Duodenal mucosa (tissue), 2 donors: ENCODE measurements at regions not wholly inside any gene's neighbourhood (a gene's known extent, or its start where the extent isn't known, plus 50 kb on each side); places are given as distances from the start of the nearest gene placed in this dataset.

ENCODE experiments used
- H3K27ac ChIP-seq: one replicate; pipeline ENCODE4 v1.7.0; 2013; ENCODE audit warnings: low read depth, low read length
- H3K27me3 ChIP-seq, 2 donors: one replicate each; pipeline ENCODE4 v1.7.0; 2013; ENCODE audit warnings: low read length in 2 of 2, control low read depth in 1 of 2; ENCODE audit not compliant: insufficient read depth in 2 of 2, control insufficient read depth in 1 of 2
- H3K36me3 ChIP-seq, 2 donors: one replicate each; pipeline ENCODE4 v1.7.0; 2013; ENCODE audit warnings: low read length in 2 of 2, control low read depth in 1 of 2; ENCODE audit not compliant: insufficient read depth in 2 of 2, control insufficient read depth in 1 of 2
- H3K4me1 ChIP-seq, 2 donors: one replicate each; pipeline ENCODE4 v1.7.0; 2013; ENCODE audit warnings: low read length in 2 of 2, control low read depth in 1 of 2; ENCODE audit not compliant: insufficient read depth in 2 of 2, control insufficient read depth in 1 of 2
- H3K4me3 ChIP-seq, 2 donors: one replicate each; pipeline ENCODE4 v1.7.0; 2013; ENCODE audit warnings: low read length in 2 of 2, low read depth in 1 of 2
- H3K9ac ChIP-seq, 2 donors: one replicate each; pipeline ENCODE4 v1.7.0; 2013; ENCODE audit warnings: low read length in 2 of 2, low read depth in 1 of 2
- H3K9me3 ChIP-seq, 2 donors: one replicate each; pipeline ENCODE4 v1.7.0; 2013; ENCODE audit warnings: low read length in 2 of 2, control low read depth in 1 of 2; ENCODE audit not compliant: control insufficient read depth in 1 of 2

- no peak overlapping the region for H3K9ac ChIP-seq
- H3K4me1 ChIP-seq, result peaks cover 0 to 4% of the 10 kb centered on the region in 2 donors
- no peak overlapping the region for H3K27ac ChIP-seq
- no peaks in the 10 kb centered on the region for H3K36me3 ChIP-seq
- no peak overlapping the region for H3K4me3 ChIP-seq
- no peaks in the 10 kb centered on the region for H3K27me3 ChIP-seq
- H3K9me3 ChIP-seq, result no peaks in the 10 kb centered on the region
These were observed 1370.1 kb upstream of the RAG2 start for GRCh38 chr11:37968148-37968547.

GRCh38 chr11:37967635-37968034, 1369.6 kb upstream of the RAG2 start:
- no peak overlapping the region for H3K9ac ChIP-seq
- H3K9me3 ChIP-seq, result no peaks in the 10 kb centered on the region
- no peaks in the 10 kb centered on the region for H3K4me1 ChIP-seq
- no peaks in the 10 kb centered on the region for H3K36me3 ChIP-seq
- no peak overlapping the region for H3K4me3 ChIP-seq
- no peak overlapping the region for H3K27ac ChIP-seq
- H3K27me3 ChIP-seq, result no peaks in the 10 kb centered on the region

- H3K9ac ChIP-seq, result no peak overlapping the region
- H3K9me3 ChIP-seq, result no peaks in the 10 kb centered on the region
- no peaks in the 10 kb centered on the region for H3K27me3 ChIP-seq
- H3K36me3 ChIP-seq, result no peaks in the 10 kb centered on the region
- no peak overlapping the region for H3K4me3 ChIP-seq
- no peaks in the 10 kb centered on the region for H3K4me1 ChIP-seq
- H3K27ac ChIP-seq, result no peak overlapping the region
These were observed 1365.4 kb upstream of the RAG2 start for GRCh38 chr11:37963440-37963839.

GRCh38 chr11:37957717-37958116, 1359.7 kb upstream of the RAG2 start:
- Histone ChIP-seq H3K27me3 (no peaks in the 10 kb centered on the region), H3K4me3 (no peak overlapping the region), H3K27ac (no peak overlapping the region), H3K9me3 (no peaks in the 10 kb centered on the region), H3K4me1 (no peaks in the 10 kb centered on the region), H3K36me3 (no peaks in the 10 kb centered on the region), H3K9ac (no peak overlapping the region)

GRCh38 chr11:37951996-37952395, 1354.0 kb upstream of the RAG2 start:
- Histone ChIP-seq H3K36me3 (no peaks in the 10 kb centered on the region), H3K9ac (no peak overlapping the region), H3K27me3 (no peaks in the 10 kb centered on the region), H3K4me1 (no peaks in the 10 kb centered on the region), H3K27ac (no peak overlapping the region), H3K9me3 (no peaks in the 10 kb centered on the region), H3K4me3 (no peak overlapping the region)

GRCh38 chr11:37948258-37948657, 1350.2 kb upstream of the RAG2 start:
- Histone ChIP-seq H3K4me1 (no peaks in the 10 kb centered on the region), H3K4me3 (no peak overlapping the region)

GRCh38 chr11:37947821-37948220, 1349.8 kb upstream of the RAG2 start:
- Histone ChIP-seq H3K9me3 (no peaks in the 10 kb centered on the region), H3K4me1 (no peaks in the 10 kb centered on the region), H3K27me3 (no peaks in the 10 kb centered on the region), H3K27ac (no peak overlapping the region), H3K36me3 (no peaks in the 10 kb centered on the region), H3K4me3 (no peak overlapping the region), H3K9ac (no peak overlapping the region)

More at GRCh38 chr11:37948258-37948657, 1350.2 kb upstream of the RAG2 start:
- H3K27ac ChIP-seq, result no peak overlapping the region
- no peak overlapping the region for H3K9ac ChIP-seq
- no peaks in the 10 kb centered on the region for H3K9me3 ChIP-seq
- no peaks in the 10 kb centered on the region for H3K36me3 ChIP-seq
- H3K27me3 ChIP-seq, result no peaks in the 10 kb centered on the region

GRCh38 chr11:37946155-37946766, 1348.2 kb upstream of the RAG2 start:
- Histone ChIP-seq H3K4me1 (no peaks in the 10 kb centered on the region), H3K36me3 (no peaks in the 10 kb centered on the region), H3K27ac (no peak overlapping the region), H3K9ac (no peak overlapping the region), H3K9me3 (no peaks in the 10 kb centered on the region), H3K27me3 (no peaks in the 10 kb centered on the region), H3K4me3 (no peak overlapping the region)

GRCh38 chr11:37942081-37942480, 1344.0 kb upstream of the RAG2 start:
- no peaks in the 10 kb centered on the region for H3K36me3 ChIP-seq
- H3K27me3 ChIP-seq, result no peaks in the 10 kb centered on the region
- H3K4me1 ChIP-seq, result no peaks in the 10 kb centered on the region
- no peaks in the 10 kb centered on the region for H3K9me3 ChIP-seq
- no peak overlapping the region for H3K9ac ChIP-seq
- H3K27ac ChIP-seq, result no peak overlapping the region
- no peak overlapping the region for H3K4me3 ChIP-seq

GRCh38 chr11:37929100-37929653, 1331.1 kb upstream of the RAG2 start:
- no peak overlapping the region for H3K27ac ChIP-seq
- H3K4me3 ChIP-seq, result no peak overlapping the region
- peaks cover 0 to 3% of the 10 kb centered on the region in 2 donors for H3K9me3 ChIP-seq
- H3K36me3 ChIP-seq, result no peaks in the 10 kb centered on the region
- H3K9ac ChIP-seq, result no peak overlapping the region
- H3K4me1 ChIP-seq, result no peaks in the 10 kb centered on the region
- no peaks in the 10 kb centered on the region for H3K27me3 ChIP-seq
